PC-9 (cell line): ENCODE measurements at regions not wholly inside any gene's neighbourhood (a gene's known extent, or its start where the extent isn't known, plus 50 kb on each side); places are given as distances from the start of the nearest gene placed in this dataset.

Experiments
- EZH2 ChIP-seq: fragments of 200-600 bp; sonication (generic); IDR thresholded peaks from 2 replicates; pipeline ENCODE4 v1.8.0; 2017; ENCODE audit warnings: antibody characterized with exemption, low read depth
- TF ChIP-seq, protein P1 (sequence below): fragments of 200-600 bp; sonication (generic); conservative IDR thresholded peaks from 2 replicates; pipeline ENCODE4 v1.6.1; 2017; ENCODE audit warnings: mixed run types, antibody characterized with exemption, mild to moderate bottlenecking, moderate library complexity

DNA sequence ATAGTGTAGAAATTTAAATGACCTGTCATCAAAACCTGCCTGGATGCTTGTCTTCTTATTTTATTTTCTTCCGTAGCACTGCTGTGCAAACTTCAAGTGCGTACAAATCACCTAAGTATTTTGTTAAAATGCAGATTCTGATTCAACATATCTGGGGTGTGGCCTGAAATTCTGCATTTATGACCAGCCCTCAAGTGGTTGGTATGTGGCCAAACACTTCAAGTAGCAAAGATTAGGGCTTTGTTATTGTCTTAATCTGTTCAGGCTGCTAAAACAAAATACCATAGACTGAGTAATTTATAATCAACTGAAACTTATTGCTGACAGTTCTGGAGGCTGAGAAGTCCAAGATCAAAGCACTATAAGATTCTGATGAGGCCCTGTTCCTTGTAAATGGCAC is 97.6 kb upstream of the LRRC3B start:
- TF ChIP-seq, protein P1, sequence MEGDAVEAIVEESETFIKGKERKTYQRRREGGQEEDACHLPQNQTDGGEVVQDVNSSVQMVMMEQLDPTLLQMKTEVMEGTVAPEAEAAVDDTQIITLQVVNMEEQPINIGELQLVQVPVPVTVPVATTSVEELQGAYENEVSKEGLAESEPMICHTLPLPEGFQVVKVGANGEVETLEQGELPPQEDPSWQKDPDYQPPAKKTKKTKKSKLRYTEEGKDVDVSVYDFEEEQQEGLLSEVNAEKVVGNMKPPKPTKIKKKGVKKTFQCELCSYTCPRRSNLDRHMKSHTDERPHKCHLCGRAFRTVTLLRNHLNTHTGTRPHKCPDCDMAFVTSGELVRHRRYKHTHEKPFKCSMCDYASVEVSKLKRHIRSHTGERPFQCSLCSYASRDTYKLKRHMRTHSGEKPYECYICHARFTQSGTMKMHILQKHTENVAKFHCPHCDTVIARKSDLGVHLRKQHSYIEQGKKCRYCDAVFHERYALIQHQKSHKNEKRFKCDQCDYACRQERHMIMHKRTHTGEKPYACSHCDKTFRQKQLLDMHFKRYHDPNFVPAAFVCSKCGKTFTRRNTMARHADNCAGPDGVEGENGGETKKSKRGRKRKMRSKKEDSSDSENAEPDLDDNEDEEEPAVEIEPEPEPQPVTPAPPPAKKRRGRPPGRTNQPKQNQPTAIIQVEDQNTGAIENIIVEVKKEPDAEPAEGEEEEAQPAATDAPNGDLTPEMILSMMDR, result no peak
- no peak for TF ChIP-seq EZH2
